ENCODE measurements at regions not wholly inside any gene's neighbourhood (a gene's known extent, or its start where the extent isn't known, plus 50 kb on each side); places are given as distances from the start of the nearest gene placed in this dataset.

DNA sequence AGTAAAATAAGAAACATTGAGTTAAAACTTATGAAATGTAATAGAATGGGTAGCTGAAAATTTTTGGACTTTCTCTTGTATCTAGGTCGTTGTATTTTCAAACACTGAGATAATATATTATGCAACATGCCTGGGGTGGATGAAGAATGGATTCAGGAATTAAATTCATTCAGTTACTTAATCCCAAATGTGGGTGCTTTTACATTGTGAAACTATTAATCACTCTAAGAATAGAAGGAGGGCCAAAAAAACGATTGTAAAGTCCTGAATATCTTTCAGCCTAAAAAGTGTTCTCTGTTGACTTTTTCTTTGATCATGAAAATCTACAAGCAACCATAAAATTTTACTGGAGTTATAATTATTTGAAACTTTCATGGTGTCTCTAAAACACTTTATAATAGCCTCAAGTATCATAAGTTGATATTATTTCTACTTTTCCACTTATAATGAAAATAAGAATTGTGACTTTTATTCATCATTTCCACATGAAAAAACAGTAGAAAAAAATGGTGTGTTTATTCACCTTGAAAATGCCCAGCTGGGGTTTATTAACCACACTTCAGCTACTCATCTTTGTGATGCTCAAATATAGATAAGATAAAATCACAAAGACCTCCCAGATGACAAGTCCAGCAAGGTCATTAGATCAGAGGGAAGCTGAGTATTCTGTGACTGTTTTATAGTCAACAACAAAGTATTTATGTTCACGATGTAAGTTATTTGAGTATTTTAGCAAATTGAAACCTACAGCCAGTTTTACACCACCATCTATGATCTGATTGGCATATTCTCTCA, 619.9 kb upstream of the SOX9 start:
- TF ChIP-seq, protein P1, sequence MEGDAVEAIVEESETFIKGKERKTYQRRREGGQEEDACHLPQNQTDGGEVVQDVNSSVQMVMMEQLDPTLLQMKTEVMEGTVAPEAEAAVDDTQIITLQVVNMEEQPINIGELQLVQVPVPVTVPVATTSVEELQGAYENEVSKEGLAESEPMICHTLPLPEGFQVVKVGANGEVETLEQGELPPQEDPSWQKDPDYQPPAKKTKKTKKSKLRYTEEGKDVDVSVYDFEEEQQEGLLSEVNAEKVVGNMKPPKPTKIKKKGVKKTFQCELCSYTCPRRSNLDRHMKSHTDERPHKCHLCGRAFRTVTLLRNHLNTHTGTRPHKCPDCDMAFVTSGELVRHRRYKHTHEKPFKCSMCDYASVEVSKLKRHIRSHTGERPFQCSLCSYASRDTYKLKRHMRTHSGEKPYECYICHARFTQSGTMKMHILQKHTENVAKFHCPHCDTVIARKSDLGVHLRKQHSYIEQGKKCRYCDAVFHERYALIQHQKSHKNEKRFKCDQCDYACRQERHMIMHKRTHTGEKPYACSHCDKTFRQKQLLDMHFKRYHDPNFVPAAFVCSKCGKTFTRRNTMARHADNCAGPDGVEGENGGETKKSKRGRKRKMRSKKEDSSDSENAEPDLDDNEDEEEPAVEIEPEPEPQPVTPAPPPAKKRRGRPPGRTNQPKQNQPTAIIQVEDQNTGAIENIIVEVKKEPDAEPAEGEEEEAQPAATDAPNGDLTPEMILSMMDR (IDR thresholded peaks at IDR 0.05; ENCODE audit: low read depth, low read length, missing control alignments): no peak
- in situ Hi-C loops (cut with HindIII; ENCODE audit: low sequenced_read_pairs): no loop called here
- no peak overlapping the region for H3K4me3 ChIP-seq (ENCODE audit: low read depth, low read length)
- no peak for DNase-seq (ENCODE audit: low read depth)

DNA sequence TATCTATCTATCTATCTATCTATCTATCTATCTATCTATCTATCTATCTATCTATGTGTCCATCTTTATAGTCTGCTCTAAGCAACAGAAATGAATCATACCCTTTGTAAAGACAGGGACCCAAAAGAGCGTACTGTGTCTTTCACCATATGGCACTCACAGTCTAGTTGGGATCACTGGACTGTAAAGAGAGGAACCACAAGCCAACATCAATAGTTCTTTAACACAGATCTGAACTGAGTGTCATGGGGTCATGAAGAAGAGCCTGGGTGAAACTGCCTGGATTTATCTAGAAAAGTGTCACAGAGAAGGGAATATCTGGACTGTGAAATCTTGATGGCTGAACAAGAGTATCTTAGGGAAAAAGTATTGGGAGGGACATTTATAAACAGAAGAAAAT, 619.1 kb upstream of the SOX9 start:
- H3K4me3 ChIP-seq (ENCODE audit: low read depth, low read length): no peak overlapping the region
- DNase-seq (ENCODE audit: low read depth): no peak
- in situ Hi-C loops (cut with HindIII; ENCODE audit: low sequenced_read_pairs): no loop called here
- TF ChIP-seq, protein P1 (IDR thresholded peaks at IDR 0.05; ENCODE audit: low read depth, low read length, missing control alignments): no peak

DNA sequence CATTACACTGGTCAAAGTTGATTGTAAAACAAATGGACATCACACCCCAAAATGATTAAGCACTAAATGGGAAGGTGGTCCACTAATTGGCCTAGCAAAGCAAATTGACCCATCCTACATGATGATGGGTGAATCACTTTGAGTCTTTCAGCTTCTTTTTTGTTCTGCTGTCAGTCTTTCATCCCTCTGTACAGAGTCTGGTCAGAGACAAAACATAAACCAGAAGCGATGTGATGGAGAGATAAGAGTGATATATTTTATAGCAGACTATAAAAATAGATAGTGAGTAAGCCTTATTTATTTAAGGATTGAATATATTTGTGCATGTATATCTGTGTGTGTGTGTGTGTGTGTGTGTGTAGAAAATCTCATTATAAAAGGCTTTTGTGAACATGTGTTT, 618.4 kb upstream of the SOX9 start:
- in situ Hi-C loops (cut with HindIII; ENCODE audit: low sequenced_read_pairs): no loop called here
- TF ChIP-seq, protein P1 (IDR thresholded peaks at IDR 0.05; ENCODE audit: low read depth, low read length, missing control alignments): no peak
- DNase-seq (ENCODE audit: low read depth): no peak
- no peak overlapping the region for H3K4me3 ChIP-seq (ENCODE audit: low read depth, low read length)

DNA sequence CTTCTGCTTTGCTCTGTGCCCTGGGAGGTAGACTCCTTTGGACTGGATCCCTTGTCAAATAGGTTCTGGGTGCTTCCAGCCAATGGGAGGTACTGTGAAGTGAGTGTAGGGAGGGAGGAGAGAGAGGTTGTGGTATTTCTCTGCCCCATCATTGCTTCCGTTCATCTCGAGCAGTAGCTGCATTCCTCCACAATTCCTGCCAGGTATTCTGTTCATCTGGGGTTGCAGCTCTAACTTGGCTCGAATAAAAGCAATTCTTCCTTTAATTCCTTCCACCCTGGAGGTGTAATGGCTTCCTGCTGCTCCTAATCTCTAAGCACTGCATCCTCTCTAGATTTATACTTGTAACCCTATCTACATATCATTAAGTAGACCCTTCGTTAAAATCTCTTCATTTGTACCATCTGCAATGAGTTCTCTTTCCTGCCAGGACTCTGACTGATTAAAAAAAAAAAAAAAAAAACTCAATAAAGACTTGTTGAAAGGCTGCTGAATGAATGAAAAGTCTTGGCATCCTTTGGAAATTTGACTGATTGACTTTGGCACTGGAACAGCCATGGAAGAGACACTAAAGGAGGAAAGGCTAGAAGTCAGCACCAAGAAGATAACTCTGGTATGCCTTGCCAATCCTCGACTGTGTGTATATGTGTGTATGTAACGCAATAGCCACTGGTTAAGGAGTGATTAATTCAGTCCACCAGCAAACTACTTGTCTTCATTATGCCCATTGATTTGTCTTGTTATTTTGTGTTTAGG, 616.9 kb upstream of the SOX9 start:
- TF ChIP-seq, protein P1 (IDR thresholded peaks at IDR 0.05; ENCODE audit: low read depth, low read length, missing control alignments): no peak
- H3K4me3 ChIP-seq (ENCODE audit: low read depth, low read length): no peak overlapping the region
- DNase-seq (ENCODE audit: low read depth): no peak
- in situ Hi-C loops (cut with HindIII; ENCODE audit: low sequenced_read_pairs): no loop called here

DNA sequence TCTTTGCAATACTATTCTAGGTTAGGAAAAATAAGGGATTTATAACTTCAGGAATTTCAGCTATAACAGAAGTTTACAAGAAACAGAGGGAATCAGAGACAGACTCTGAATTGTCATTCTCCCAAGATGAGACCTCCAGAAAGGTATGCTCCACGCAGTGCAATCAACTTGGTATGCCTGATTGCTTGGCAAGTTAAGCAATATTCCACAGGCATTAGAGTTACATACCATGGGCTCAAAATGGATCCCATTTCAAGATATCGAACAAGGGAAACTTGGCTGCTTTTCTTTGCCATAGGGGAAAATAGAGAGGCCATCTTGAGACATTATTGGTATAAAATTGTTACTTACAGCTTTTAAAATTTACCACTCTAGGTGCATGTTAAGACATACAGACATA, 615.6 kb upstream of the SOX9 start:
- H3K4me3 ChIP-seq (ENCODE audit: low read depth, low read length): no peak overlapping the region
- in situ Hi-C loops (cut with HindIII; ENCODE audit: low sequenced_read_pairs): loop anchor here (5.0 kb wide), 1 partner anchor 47 kb away; no protein-coding TSS in a partner anchor
- DNase-seq (ENCODE audit: low read depth): no peak
- TF ChIP-seq, protein P1 (IDR thresholded peaks at IDR 0.05; ENCODE audit: low read depth, low read length, missing control alignments): no peak

DNA sequence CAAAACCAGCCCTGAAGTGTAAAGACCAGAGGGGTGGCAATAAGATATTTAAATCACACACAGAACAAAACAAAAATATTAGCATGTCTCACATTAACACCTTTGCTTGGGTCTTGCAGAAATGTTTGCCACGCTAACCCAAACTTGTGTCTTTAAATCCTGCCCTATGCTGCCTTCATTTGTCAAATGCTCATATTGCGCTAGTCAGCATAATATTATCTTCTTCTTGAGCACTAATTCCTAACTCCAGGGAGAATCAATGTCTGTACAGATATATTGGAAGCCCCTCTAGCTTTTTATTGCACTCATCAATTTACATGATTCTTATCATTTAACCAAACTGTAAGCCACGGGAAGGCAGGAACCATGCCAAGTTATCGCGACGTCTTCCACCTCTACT, 614.8 kb upstream of the SOX9 start:
- no peak overlapping the region for H3K4me3 ChIP-seq (ENCODE audit: low read depth, low read length)
- in situ Hi-C loops (cut with HindIII; ENCODE audit: low sequenced_read_pairs): loop anchor here (5.0 kb wide), 1 partner anchor 46 kb away; no protein-coding TSS in a partner anchor
- no peak for DNase-seq (ENCODE audit: low read depth)
- TF ChIP-seq, protein P1 (IDR thresholded peaks at IDR 0.05; ENCODE audit: low read depth, low read length, missing control alignments): no peak

Measured in astrocyte of the cerebellum (primary cell).